Panc1 (cell line): ENCODE measurements at regions not wholly inside any gene's neighbourhood (a gene's known extent, or its start where the extent isn't known, plus 50 kb on each side); places are given as distances from the start of the nearest gene placed in this dataset.

Experiments used
- ATAC-seq: fragments of 200-7000 bp; cut with Tn5 transposase; 2 replicates; pipeline ENCODE4 v1.9.1; 2020; ENCODE audit warnings: mild to moderate bottlenecking, moderate library complexity
- BruUV-seq: library from RNA; stranded (reverse); fragments of 400-500 nt; replicated peaks from 2 replicates; lab custom pipeline; 2021; lab: Mats Ljungman, UMichigan
- CTCF ChIA-PET: fragments of 300-600 bp; sonication (Branson Sonifier 250); formaldehyde crosslinking; loops from one replicate; lab custom pipeline; 2022; ENCODE audit warnings: antibody characterized with exemption; lab: Charles Lee
- POLR2A ChIA-PET: fragments of 300-600 bp; sonication (Branson Sonifier 250); formaldehyde crosslinking; loops from one replicate; lab custom pipeline; 2022; ENCODE audit warnings: antibody characterized with exemption; lab: Charles Lee
- DNase-seq: peaks from one replicate; pipeline ENCODE4 v3.0.0-alpha.2; 2010; ENCODE audit warnings: low read depth, low spot score
- H3K27ac ChIP-seq: 2 replicates; pipeline ENCODE4 v1.5.1; 2011; ENCODE audit warnings: mild to moderate bottlenecking, low read length, inconsistent platforms
- H3K27me3 ChIP-seq: fragments of 200-500 bp; sonication (Bioruptor generic); 2 replicates; pipeline ENCODE4 v1.6.0; 2014; ENCODE audit warnings: low read length, inconsistent platforms; ENCODE audit not compliant: control insufficient read depth, insufficient read depth
- H3K36me3 ChIP-seq: fragments of 200-500 bp; sonication (Bioruptor generic); 2 replicates; pipeline ENCODE4 v1.5.1; 2014; ENCODE audit warnings: inconsistent platforms, mild to moderate bottlenecking, low read length, moderate library complexity; ENCODE audit not compliant: control insufficient read depth, insufficient read depth
- H3K4me1 ChIP-seq: 2 replicates; pipeline ENCODE4 v1.5.1; 2011; ENCODE audit warnings: inconsistent platforms, mild to moderate bottlenecking, low read length, moderate library complexity; ENCODE audit not compliant: control insufficient read depth, insufficient read depth
- H3K4me3 ChIP-seq, 2 experiments: 2 replicates each; pipeline ENCODE4 v1.5.1; 2011 to 2012; ENCODE audit warnings: low read depth in 2 of 2, low read length in 2 of 2, mild to moderate bottlenecking in 2 of 2, inconsistent platforms in 1 of 2, moderate library complexity in 1 of 2
- H3K9me3 ChIP-seq: fragments of 200-500 bp; sonication (Bioruptor generic); 2 replicates; pipeline ENCODE4 v1.5.1; 2014; ENCODE audit warnings: low read depth, mild to moderate bottlenecking, inconsistent platforms, low read length, moderate library complexity; ENCODE audit not compliant: control insufficient read depth, insufficient read depth
- POLR2AphosphoS5 ChIP-seq: IDR thresholded peaks from 2 replicates; pipeline ENCODE4 v1.6.1; 2012; ENCODE audit warnings: mild to moderate bottlenecking, low read depth, low read length, moderate library complexity
- SIN3A ChIP-seq: IDR thresholded peaks from 2 replicates; pipeline ENCODE4 v1.6.1; 2012; ENCODE audit warnings: low read depth, mild to moderate bottlenecking, low read length, moderate library complexity, borderline replicate concordance; ENCODE audit not compliant: insufficient read depth
- TCF7L2 ChIP-seq: IDR thresholded peaks from 2 replicates; pipeline ENCODE4 v1.6.1; 2011; ENCODE audit warnings: mild to moderate bottlenecking, low read depth, low read length, inconsistent platforms
- in situ Hi-C: cut with HindIII; loops from 2 replicates; pipeline ENCODE4 v1.10.0; 2016; ENCODE audit warnings: low sequenced_read_pairs, low pct_unique_long_range_greater_than_20kb
- intact Hi-C: fragments of 100-400 bp; cut with micrococcal nuclease; formaldehyde crosslinking; loops from one replicate; pipeline ENCODE4 v1.10.0; 2022; ENCODE audit not compliant: unreplicated experiment
- TF ChIP-seq, protein P1 (sequence below), 2 experiments: IDR thresholded peaks; 2 replicates each; pipeline ENCODE4 v1.6.1; 2011 to 2012; ENCODE audit warnings: low read depth in 2 of 2, control low read depth in 1 of 2, low read length in 1 of 2, mild to moderate bottlenecking in 1 of 2, moderate library complexity in 1 of 2; ENCODE audit not compliant: insufficient read depth in 1 of 2
- TF ChIP-seq, protein P2 (sequence below): fragments of 450-650 bp; IDR thresholded peaks from 2 replicates; pipeline ENCODE4 v1.5.1; 2017; ENCODE audit warnings: mild to moderate bottlenecking

DNA sequence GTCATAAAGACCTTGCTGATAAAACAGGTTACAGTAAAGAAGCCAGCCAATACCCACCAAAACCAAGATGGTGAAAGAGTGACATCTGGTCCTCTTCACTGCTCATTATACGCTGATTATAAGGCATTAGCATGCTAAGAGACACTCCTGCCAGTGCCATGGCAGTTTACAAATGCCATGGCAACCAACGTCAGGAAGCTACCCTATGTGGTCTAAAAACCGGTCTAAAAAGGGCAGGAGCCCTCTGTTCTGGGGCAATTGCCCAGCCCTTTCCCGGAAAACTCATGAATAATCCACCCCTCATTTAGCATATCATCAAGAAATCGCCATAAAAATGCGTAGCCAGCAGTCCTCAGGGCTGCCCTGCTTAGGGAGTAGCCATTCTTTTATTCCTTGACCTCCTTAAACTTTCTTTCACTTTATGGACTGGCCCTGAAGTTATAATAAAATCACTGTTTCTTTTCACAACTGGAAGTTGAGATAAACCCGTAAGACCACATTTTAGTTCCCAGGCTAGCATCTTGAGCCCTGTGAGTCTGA, 260.5 kb upstream of the FAT1 start:
- Histone ChIP-seq H3K9me3 (no peaks in the 10 kb centered on the region), H3K36me3 (no peaks in the 10 kb centered on the region), H3K4me3 (no peak overlapping the region), H3K27ac (no peak overlapping the region), H3K27me3 (no peaks in the 10 kb centered on the region), H3K4me1 (no peaks in the 10 kb centered on the region)
- intact Hi-C loops (no loop called here), in situ Hi-C loops (no loop called here)
- ChIA-PET POLR2A (no interaction called here), CTCF (no interaction called here)
- ATAC-seq (no peak), DNase-seq (no peak)
- no TSS peak for BruUV-seq
- TF ChIP-seq, protein P1, sequence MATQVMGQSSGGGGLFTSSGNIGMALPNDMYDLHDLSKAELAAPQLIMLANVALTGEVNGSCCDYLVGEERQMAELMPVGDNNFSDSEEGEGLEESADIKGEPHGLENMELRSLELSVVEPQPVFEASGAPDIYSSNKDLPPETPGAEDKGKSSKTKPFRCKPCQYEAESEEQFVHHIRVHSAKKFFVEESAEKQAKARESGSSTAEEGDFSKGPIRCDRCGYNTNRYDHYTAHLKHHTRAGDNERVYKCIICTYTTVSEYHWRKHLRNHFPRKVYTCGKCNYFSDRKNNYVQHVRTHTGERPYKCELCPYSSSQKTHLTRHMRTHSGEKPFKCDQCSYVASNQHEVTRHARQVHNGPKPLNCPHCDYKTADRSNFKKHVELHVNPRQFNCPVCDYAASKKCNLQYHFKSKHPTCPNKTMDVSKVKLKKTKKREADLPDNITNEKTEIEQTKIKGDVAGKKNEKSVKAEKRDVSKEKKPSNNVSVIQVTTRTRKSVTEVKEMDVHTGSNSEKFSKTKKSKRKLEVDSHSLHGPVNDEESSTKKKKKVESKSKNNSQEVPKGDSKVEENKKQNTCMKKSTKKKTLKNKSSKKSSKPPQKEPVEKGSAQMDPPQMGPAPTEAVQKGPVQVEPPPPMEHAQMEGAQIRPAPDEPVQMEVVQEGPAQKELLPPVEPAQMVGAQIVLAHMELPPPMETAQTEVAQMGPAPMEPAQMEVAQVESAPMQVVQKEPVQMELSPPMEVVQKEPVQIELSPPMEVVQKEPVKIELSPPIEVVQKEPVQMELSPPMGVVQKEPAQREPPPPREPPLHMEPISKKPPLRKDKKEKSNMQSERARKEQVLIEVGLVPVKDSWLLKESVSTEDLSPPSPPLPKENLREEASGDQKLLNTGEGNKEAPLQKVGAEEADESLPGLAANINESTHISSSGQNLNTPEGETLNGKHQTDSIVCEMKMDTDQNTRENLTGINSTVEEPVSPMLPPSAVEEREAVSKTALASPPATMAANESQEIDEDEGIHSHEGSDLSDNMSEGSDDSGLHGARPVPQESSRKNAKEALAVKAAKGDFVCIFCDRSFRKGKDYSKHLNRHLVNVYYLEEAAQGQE (IDR thresholded peaks at IDR 0.05; ENCODE audit: insufficient read depth in 1 of 2, low read depth in 2 of 2, low read length in 1 of 2) = no peak
- TF ChIP-seq POLR2AphosphoS5 (no peak), TCF7L2 (no peak), SIN3A (no peak)
- TF ChIP-seq, protein P2, sequence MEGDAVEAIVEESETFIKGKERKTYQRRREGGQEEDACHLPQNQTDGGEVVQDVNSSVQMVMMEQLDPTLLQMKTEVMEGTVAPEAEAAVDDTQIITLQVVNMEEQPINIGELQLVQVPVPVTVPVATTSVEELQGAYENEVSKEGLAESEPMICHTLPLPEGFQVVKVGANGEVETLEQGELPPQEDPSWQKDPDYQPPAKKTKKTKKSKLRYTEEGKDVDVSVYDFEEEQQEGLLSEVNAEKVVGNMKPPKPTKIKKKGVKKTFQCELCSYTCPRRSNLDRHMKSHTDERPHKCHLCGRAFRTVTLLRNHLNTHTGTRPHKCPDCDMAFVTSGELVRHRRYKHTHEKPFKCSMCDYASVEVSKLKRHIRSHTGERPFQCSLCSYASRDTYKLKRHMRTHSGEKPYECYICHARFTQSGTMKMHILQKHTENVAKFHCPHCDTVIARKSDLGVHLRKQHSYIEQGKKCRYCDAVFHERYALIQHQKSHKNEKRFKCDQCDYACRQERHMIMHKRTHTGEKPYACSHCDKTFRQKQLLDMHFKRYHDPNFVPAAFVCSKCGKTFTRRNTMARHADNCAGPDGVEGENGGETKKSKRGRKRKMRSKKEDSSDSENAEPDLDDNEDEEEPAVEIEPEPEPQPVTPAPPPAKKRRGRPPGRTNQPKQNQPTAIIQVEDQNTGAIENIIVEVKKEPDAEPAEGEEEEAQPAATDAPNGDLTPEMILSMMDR = no peak

DNA sequence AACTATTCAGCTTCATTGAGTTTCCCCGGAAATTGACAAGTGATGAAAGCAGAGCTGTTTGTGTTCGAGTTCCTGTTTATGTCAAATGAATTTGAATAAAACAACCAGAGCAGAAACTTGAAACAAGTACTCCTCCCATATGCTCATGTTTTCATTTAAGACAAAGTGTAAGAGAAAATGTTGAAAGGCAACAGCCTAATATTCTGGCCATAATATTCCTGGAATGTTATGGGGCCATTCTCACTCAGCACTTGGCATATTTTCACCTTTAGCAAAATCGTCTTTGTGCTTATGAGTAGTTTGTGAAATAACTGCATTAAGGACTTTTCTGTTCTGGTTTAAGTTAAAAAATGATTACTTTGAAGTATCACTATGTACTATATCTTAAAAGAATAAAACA, 276.0 kb upstream of the FAT1 start:
- CTCF ChIA-PET = no interaction called here
- no peak for DNase-seq
- Histone ChIP-seq H3K9me3 (no peaks in the 10 kb centered on the region), H3K27me3 (no peaks in the 10 kb centered on the region), H3K36me3 (no peaks in the 10 kb centered on the region), H3K4me1 (no peaks in the 10 kb centered on the region), H3K27ac (no peak overlapping the region), H3K4me3 (no peak overlapping the region)
- TF ChIP-seq SIN3A = no peak
- TF ChIP-seq TCF7L2 = no peak
- TF ChIP-seq, protein P2 = no peak
- TF ChIP-seq POLR2AphosphoS5 = no peak
- TF ChIP-seq, protein P1 (IDR thresholded peaks at IDR 0.05; ENCODE audit: insufficient read depth in 1 of 2, low read depth in 2 of 2, low read length in 1 of 2) = no peak
- in situ Hi-C loops = no loop called here
- POLR2A ChIA-PET = no interaction called here
- intact Hi-C loops = no loop called here
- no peak for ATAC-seq
- BruUV-seq = no TSS peak
